H9 (cell line): ENCODE measurements at regions not wholly inside any gene's neighbourhood (a gene's known extent, or its start where the extent isn't known, plus 50 kb on each side); places are given as distances from the start of the nearest gene placed in this dataset.

ENCODE experiments used
- DNase-seq: peaks from one replicate; pipeline ENCODE4 v3.0.0-alpha.2; 2017
- H2AFZ ChIP-seq: one replicate; pipeline ENCODE4 v1.6.1; 2013; ENCODE audit warnings: mild to moderate bottlenecking, low read length, control low read depth, moderate library complexity
- H2AK5ac ChIP-seq: 2 replicates; pipeline ENCODE4 v1.6.1; 2013; ENCODE audit warnings: low read length, control low read depth, mixed read lengths; ENCODE audit not compliant: insufficient read length
- H2BK120ac ChIP-seq: one replicate; pipeline ENCODE4 v1.6.1; 2013; ENCODE audit warnings: low read depth, mild to moderate bottlenecking, low read length, control low read depth, inconsistent platforms; ENCODE audit not compliant: poor library complexity, severe bottlenecking
- H2BK12ac ChIP-seq: 2 replicates; pipeline ENCODE4 v1.6.1; 2013; ENCODE audit warnings: low read length, control low read depth, mixed read lengths, low read depth; ENCODE audit not compliant: insufficient read length
- H2BK15ac ChIP-seq: 2 replicates; pipeline ENCODE4 v1.6.1; 2013; ENCODE audit warnings: low read depth, low read length, control low read depth
- H2BK20ac ChIP-seq: one replicate; pipeline ENCODE4 v1.6.1; 2013; ENCODE audit warnings: low read depth, mild to moderate bottlenecking, low read length, control low read depth, inconsistent platforms; ENCODE audit not compliant: poor library complexity, severe bottlenecking
- H2BK5ac ChIP-seq: 2 replicates; pipeline ENCODE4 v1.6.1; 2013; ENCODE audit warnings: low read length, control low read depth, mixed read lengths; ENCODE audit not compliant: insufficient read length
- H3K14ac ChIP-seq: 2 replicates; pipeline ENCODE4 v1.6.1; 2013; ENCODE audit warnings: low read length, control low read depth; ENCODE audit not compliant: insufficient read depth
- H3K18ac ChIP-seq: 2 replicates; pipeline ENCODE4 v1.6.1; 2013; ENCODE audit warnings: low read depth, mild to moderate bottlenecking, mixed read lengths, low read length, control low read depth; ENCODE audit not compliant: insufficient read length
- H3K23ac ChIP-seq: 2 replicates; pipeline ENCODE4 v1.6.1; 2013; ENCODE audit warnings: low read length, control low read depth, mixed read lengths, low read depth; ENCODE audit not compliant: insufficient read length
- H3K23me2 ChIP-seq: 2 replicates; pipeline ENCODE4 v1.6.1; 2013; ENCODE audit warnings: low read depth, mild to moderate bottlenecking, mixed read lengths, low read length, control low read depth; ENCODE audit not compliant: insufficient read length, poor library complexity, severe bottlenecking
- H3K27ac ChIP-seq: 2 replicates; pipeline ENCODE4 v1.5.1; 2013; ENCODE audit warnings: low read length, control low read depth, mixed read lengths, low read depth; ENCODE audit not compliant: insufficient read length
- H3K27me3 ChIP-seq: 2 replicates; pipeline ENCODE4 v1.6.1; 2013; ENCODE audit warnings: low read length, control low read depth, inconsistent platforms; ENCODE audit not compliant: insufficient read depth
- H3K4ac ChIP-seq: 2 replicates; pipeline ENCODE4 v1.6.1; 2013; ENCODE audit warnings: low read depth, mild to moderate bottlenecking, control low read depth, inconsistent platforms, low read length, moderate library complexity
- H3K4me1 ChIP-seq: 2 replicates; pipeline ENCODE4 v1.6.1; 2013; ENCODE audit warnings: low read length, control low read depth, inconsistent platforms; ENCODE audit not compliant: insufficient read depth
- H3K4me2 ChIP-seq: 2 replicates; pipeline ENCODE4 v1.6.1; 2013; ENCODE audit warnings: low read length, control low read depth, mixed read lengths; ENCODE audit not compliant: insufficient read length, insufficient read depth
- H3K56ac ChIP-seq: 2 replicates; pipeline ENCODE4 v1.6.1; 2013; ENCODE audit warnings: low read depth, mild to moderate bottlenecking, mixed read lengths, low read length, control low read depth; ENCODE audit not compliant: insufficient read length
- H3K79me1 ChIP-seq: 2 replicates; pipeline ENCODE4 v1.6.1; 2013; ENCODE audit warnings: low read depth, mild to moderate bottlenecking, moderate library complexity, low read length, control low read depth, inconsistent platforms; ENCODE audit not compliant: insufficient read depth, poor library complexity, severe bottlenecking
- H3K79me2 ChIP-seq: 2 replicates; pipeline ENCODE4 v1.6.1; 2013; ENCODE audit warnings: low read length, control low read depth, inconsistent platforms; ENCODE audit not compliant: insufficient read depth
- H3K9ac ChIP-seq: 2 replicates; pipeline ENCODE4 v1.6.1; 2013; ENCODE audit warnings: low read length, control low read depth, mixed read lengths; ENCODE audit not compliant: insufficient read length; ENCODE audit errors: extremely low read depth
- H3K9me3 ChIP-seq: one replicate; pipeline ENCODE4 v1.6.1; 2013; ENCODE audit warnings: low read depth, low read length, inconsistent platforms; ENCODE audit not compliant: control insufficient read depth
- H3T11ph ChIP-seq: one replicate; pipeline ENCODE4 v1.6.1; 2013; ENCODE audit warnings: mild to moderate bottlenecking, low read length, control low read depth, inconsistent platforms
- H4K20me1 ChIP-seq: one replicate; pipeline ENCODE4 v1.6.1; 2013; ENCODE audit not compliant: control insufficient read depth, insufficient read length, insufficient read depth
- H4K5ac ChIP-seq: 2 replicates; pipeline ENCODE4 v1.6.1; 2013; ENCODE audit warnings: low read depth, mild to moderate bottlenecking, mixed read lengths, low read length, control low read depth; ENCODE audit not compliant: insufficient read length
- H4K8ac ChIP-seq: replicated peaks from 2 replicates; pipeline ENCODE4 v1.6.1; 2013; ENCODE audit warnings: low read length, control low read depth, mixed read lengths, low read depth; ENCODE audit not compliant: insufficient read length
- H4K91ac ChIP-seq: 2 replicates; pipeline ENCODE4 v1.6.1; 2013; ENCODE audit warnings: low read depth, mild to moderate bottlenecking, moderate library complexity, mixed read lengths, low read length, control low read depth; ENCODE audit not compliant: insufficient read length
- H3K27ac Mint-ChIP-seq, 3 experiments: 2 replicates in 2 of 3; 3 replicates in 1 of 3; pipeline ENCODE4 v1.8.0; 2020 to 2021; ENCODE audit warnings: mixed read lengths in 3 of 3, mild to moderate bottlenecking in 1 of 3, moderate library complexity in 1 of 3
- H3K27me3 Mint-ChIP-seq: 2 replicates; pipeline ENCODE4 v1.8.0; 2021; ENCODE audit warnings: low read depth, mild to moderate bottlenecking, moderate library complexity, mixed read lengths
- H3K36me3 Mint-ChIP-seq, 3 experiments: 2 replicates in 2 of 3; 3 replicates in 1 of 3; pipeline ENCODE4 v1.8.0; 2020 to 2021; ENCODE audit warnings: low read depth in 3 of 3, mixed read lengths in 3 of 3; ENCODE audit not compliant: insufficient read depth in 1 of 3
- H3K4me1 Mint-ChIP-seq, 2 experiments: 2 replicates each; pipeline ENCODE4 v1.8.0; 2020; ENCODE audit warnings: mixed read lengths in 2 of 2
- H3K4me3 Mint-ChIP-seq, 2 experiments: 2 replicates in 1 of 2; 3 replicates in 1 of 2; pipeline ENCODE4 v1.8.0; 2020 to 2021; ENCODE audit warnings: mild to moderate bottlenecking in 2 of 2, mixed read lengths in 2 of 2, moderate library complexity in 1 of 2
- H3K9me3 Mint-ChIP-seq, 2 experiments: 2 replicates in 1 of 2; 3 replicates in 1 of 2; pipeline ENCODE4 v1.8.0; 2020; ENCODE audit warnings: mild to moderate bottlenecking in 2 of 2, mixed read lengths in 2 of 2, moderate library complexity in 1 of 2
- CTCF ChIP-seq: fragments of 200-600 bp; sonication (generic); conservative IDR thresholded peaks from 3 replicates; pipeline ENCODE4 v1.8.0; 2021; ENCODE audit warnings: antibody characterized with exemption, mild to moderate bottlenecking
- WGBS: extraction: QIAGEN DNeasy Blood & Tissue Kit; methylation state at CpG from one replicate; pipeline ENCODE4 v1.1.7; 2013; ENCODE audit warnings: missing lambda C conversion rate, low lambda C conversion rate, mixed read lengths; ENCODE audit not compliant: insufficient read length; ENCODE audit errors: extremely low coverage; 5-methylcytosine and 5-hydroxymethylcytosine counted together

DNA sequence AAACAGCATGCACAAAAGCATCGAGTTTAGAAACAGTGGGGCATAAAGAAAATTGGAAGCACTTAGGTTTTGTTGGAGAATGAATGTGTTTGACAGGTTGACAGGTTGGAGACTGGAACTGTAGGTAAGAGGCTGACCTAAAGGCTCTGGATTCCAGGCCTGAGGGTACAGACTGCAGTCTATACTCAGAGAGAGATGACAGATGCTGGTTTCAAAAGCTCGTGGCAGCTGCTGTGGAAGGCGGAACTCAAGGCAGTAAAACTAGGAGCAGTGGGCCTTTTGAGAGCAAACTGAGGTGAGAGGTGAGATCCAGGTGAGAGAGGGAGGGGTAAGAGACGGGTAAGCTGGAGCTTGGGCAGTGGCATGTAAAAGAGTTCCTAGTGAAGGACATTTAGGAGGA, 415.2 kb downstream of the TRIML1 start:
- Histone ChIP-seq H2BK12ac (no peak overlapping the region), H3K23me2 (no peaks in the 10 kb centered on the region), H3T11ph (no peak overlapping the region), H3K79me1 (no peaks in the 10 kb centered on the region), H3K4me1 (no peaks in the 10 kb centered on the region), H4K8ac (no peak overlapping the region), H2AFZ (no peak overlapping the region), H3K4ac (no peak overlapping the region), H4K5ac (no peak overlapping the region), H4K20me1 (no peaks in the 10 kb centered on the region), H3K56ac (no peak overlapping the region), H2BK20ac (no peak overlapping the region), H3K27me3 (no peaks in the 10 kb centered on the region), H2BK5ac (no peak overlapping the region), H3K9me3 (no peaks in the 10 kb centered on the region), H3K23ac (no peak overlapping the region), H2AK5ac (no peak overlapping the region), H2BK15ac (no peak overlapping the region), H3K14ac (no peak overlapping the region), H3K79me2 (no peaks in the 10 kb centered on the region), H3K9ac (peak overlapping the region; percentile 14), H3K27ac (no peak overlapping the region), H2BK120ac (no peak overlapping the region), H3K18ac (no peak overlapping the region), H3K4me2 (no peak overlapping the region), H4K91ac (no peak overlapping the region)
- H3K27me3 Mint-ChIP-seq, result no peaks in the 10 kb centered on the region; the same call in 1 of the 2 replicates
- no CpG with 5 or more reads among the region's 4 CpGs for WGBS
- H3K4me3 Mint-ChIP-seq, result no peak overlapping the region
- 0 out of 5 replicates have a peak, but pooled peaks cover 0 to 2% of the 10 kb centered on the region in 2 experiments for H3K9me3 Mint-ChIP-seq
- no peak for TF ChIP-seq CTCF
- H3K4me1 Mint-ChIP-seq, result no peaks in the 10 kb centered on the region
- DNase-seq, result no peak
- H3K27ac Mint-ChIP-seq, result no peak overlapping the region
- H3K36me3 Mint-ChIP-seq, result no peaks in the 10 kb centered on the region
